ENCODE measurements at regions not wholly inside any gene's neighbourhood (a gene's known extent, or its start where the extent isn't known, plus 50 kb on each side); places are given as distances from the start of the nearest gene placed in this dataset.

GRCh38 chr5:54689411-54690251 lies 172.1 kb downstream of the SNX18 start:
- DNase-seq (ENCODE audit: low read depth, low spot score), result peak; percentile 43

GRCh38 chr5:54680998-54681397 lies 163.4 kb downstream of the SNX18 start:
- DNase-seq (ENCODE audit: low read depth, low spot score), result no peak

- DNase-seq (ENCODE audit: low read depth, low spot score), result no peak
Observed at GRCh38 chr5:54679686-54680085, 162.1 kb downstream of the SNX18 start.

- no peak for DNase-seq (ENCODE audit: low read depth, low spot score)
Observed at GRCh38 chr5:54678737-54679136, 161.2 kb downstream of the SNX18 start.

GRCh38 chr5:54676481-54677340 lies 159.2 kb downstream of the SNX18 start:
- DNase-seq (ENCODE audit: low read depth, low spot score), result no peak

- DNase-seq (ENCODE audit: low read depth, low spot score), result no peak
Observed at GRCh38 chr5:54673523-54674225, 156.1 kb downstream of the SNX18 start.

- DNase-seq (ENCODE audit: low read depth, low spot score), result no peak
Observed at GRCh38 chr5:54672871-54673270, 155.3 kb downstream of the SNX18 start.

- DNase-seq (ENCODE audit: low read depth, low spot score), result no peak
Observed at GRCh38 chr5:54671681-54672080, 154.1 kb downstream of the SNX18 start.

GRCh38 chr5:54671111-54671531 lies 153.6 kb downstream of the SNX18 start:
- no peak for DNase-seq (ENCODE audit: low read depth, low spot score)

- DNase-seq (ENCODE audit: low read depth, low spot score), result no peak
Observed at GRCh38 chr5:54670281-54670680, 152.7 kb downstream of the SNX18 start.

GRCh38 chr5:54669845-54670244 lies 152.3 kb downstream of the SNX18 start:
- no peak for DNase-seq (ENCODE audit: low read depth, low spot score)

GRCh38 chr5:54669285-54669684 lies 151.7 kb downstream of the SNX18 start:
- no peak for DNase-seq (ENCODE audit: low read depth, low spot score)

- DNase-seq (ENCODE audit: low read depth, low spot score), result no peak
Observed at GRCh38 chr5:54668096-54668495, 150.5 kb downstream of the SNX18 start.

GRCh38 chr5:54667136-54667535 lies 149.6 kb downstream of the SNX18 start:
- no peak for DNase-seq (ENCODE audit: low read depth, low spot score)

- DNase-seq (ENCODE audit: low read depth, low spot score), result peak; percentile 94
Observed at GRCh38 chr5:54663866-54664265, 146.3 kb downstream of the SNX18 start.

GRCh38 chr5:54661111-54661510 lies 143.6 kb downstream of the SNX18 start:
- DNase-seq (ENCODE audit: low read depth, low spot score), result no peak

GRCh38 chr5:54659700-54660131 lies 142.2 kb downstream of the SNX18 start:
- DNase-seq (ENCODE audit: low read depth, low spot score), result peak; percentile 66

GRCh38 chr5:54658010-54658409 lies 140.5 kb downstream of the SNX18 start:
- peak; percentile 71 for DNase-seq (ENCODE audit: low read depth, low spot score)

- peak; percentile 83 for DNase-seq (ENCODE audit: low read depth, low spot score)
Observed at GRCh38 chr5:54656261-54656728, 138.7 kb downstream of the SNX18 start.

GRCh38 chr5:54655761-54656160 lies 138.2 kb downstream of the SNX18 start:
- no peak for DNase-seq (ENCODE audit: low read depth, low spot score)

- DNase-seq (ENCODE audit: low read depth, low spot score), result no peak
Observed at GRCh38 chr5:54655266-54655665, 137.7 kb downstream of the SNX18 start.

Data from astrocyte of the hippocampus (primary cell).